ENCODE measurements at regions not wholly inside any gene's neighbourhood (a gene's known extent, or its start where the extent isn't known, plus 50 kb on each side); places are given as distances from the start of the nearest gene placed in this dataset.

GRCh38 chr3:171951597-171951996 lies 87.8 kb upstream of the FNDC3B start (continued):
- no peak for TF ChIP-seq CHD7 (IDR thresholded peaks at IDR 0.05; ENCODE audit: insufficient replicate concordance, low read length)
- TF ChIP-seq EZH2 (IDR thresholded peaks at IDR 0.05; ENCODE audit: low read depth, low read length, severe bottlenecking): no peak
- no peak for TF ChIP-seq SRF (IDR thresholded peaks at IDR 0.05; ENCODE audit: low read depth, low read length)
- no peak for TF ChIP-seq NANOG (IDR thresholded peaks at IDR 0.05; ENCODE audit: insufficient read depth, low read depth, low read length, poor library complexity, severe bottlenecking)
- no peak for TF ChIP-seq USF2 (IDR thresholded peaks at IDR 0.05; ENCODE audit: low read length)

All from H1 (cell line).